A673 (cell line): ENCODE measurements at regions not wholly inside any gene's neighbourhood (a gene's known extent, or its start where the extent isn't known, plus 50 kb on each side); places are given as distances from the start of the nearest gene placed in this dataset.

ENCODE experiments used
- EZH2 ChIP-seq: fragments of 200-600 bp; sonication (generic); IDR thresholded peaks from 2 replicates; pipeline ENCODE4 v1.6.1; 2017; ENCODE audit warnings: borderline replicate concordance, low read depth, mild to moderate bottlenecking, mixed read lengths, antibody characterized with exemption, low read length; ENCODE audit not compliant: poor library complexity, severe bottlenecking
- TF ChIP-seq, protein P1 (sequence below): fragments of 300-800, 200-600 bp; sonication (generic); conservative IDR thresholded peaks from 2 replicates; pipeline ENCODE4 v1.5.1; 2017; ENCODE audit warnings: low read depth, mild to moderate bottlenecking, antibody characterized with exemption, low read length, moderate library complexity, mixed read lengths

DNA sequence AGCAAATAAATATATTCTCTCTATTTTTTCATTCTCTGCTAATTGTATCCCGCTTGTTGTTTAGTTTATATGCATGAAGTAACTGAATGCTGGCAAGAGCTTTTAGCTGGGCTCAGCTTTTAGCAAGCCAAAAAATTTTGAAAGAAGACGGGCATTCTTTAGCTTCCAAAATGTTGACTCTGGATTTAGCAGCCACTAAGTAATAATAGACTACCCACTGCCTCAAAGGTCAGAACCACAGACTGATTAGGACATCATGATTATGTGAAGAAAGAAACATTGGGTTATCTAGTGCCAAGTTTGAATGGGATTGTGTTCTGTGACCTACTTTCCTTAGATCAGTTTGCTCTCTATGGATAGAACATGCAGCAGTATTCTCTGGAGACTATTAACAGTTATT is 80.3 kb upstream of the DPH5 start:
- TF ChIP-seq, protein P1, sequence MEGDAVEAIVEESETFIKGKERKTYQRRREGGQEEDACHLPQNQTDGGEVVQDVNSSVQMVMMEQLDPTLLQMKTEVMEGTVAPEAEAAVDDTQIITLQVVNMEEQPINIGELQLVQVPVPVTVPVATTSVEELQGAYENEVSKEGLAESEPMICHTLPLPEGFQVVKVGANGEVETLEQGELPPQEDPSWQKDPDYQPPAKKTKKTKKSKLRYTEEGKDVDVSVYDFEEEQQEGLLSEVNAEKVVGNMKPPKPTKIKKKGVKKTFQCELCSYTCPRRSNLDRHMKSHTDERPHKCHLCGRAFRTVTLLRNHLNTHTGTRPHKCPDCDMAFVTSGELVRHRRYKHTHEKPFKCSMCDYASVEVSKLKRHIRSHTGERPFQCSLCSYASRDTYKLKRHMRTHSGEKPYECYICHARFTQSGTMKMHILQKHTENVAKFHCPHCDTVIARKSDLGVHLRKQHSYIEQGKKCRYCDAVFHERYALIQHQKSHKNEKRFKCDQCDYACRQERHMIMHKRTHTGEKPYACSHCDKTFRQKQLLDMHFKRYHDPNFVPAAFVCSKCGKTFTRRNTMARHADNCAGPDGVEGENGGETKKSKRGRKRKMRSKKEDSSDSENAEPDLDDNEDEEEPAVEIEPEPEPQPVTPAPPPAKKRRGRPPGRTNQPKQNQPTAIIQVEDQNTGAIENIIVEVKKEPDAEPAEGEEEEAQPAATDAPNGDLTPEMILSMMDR, result no peak
- TF ChIP-seq EZH2, result no peak
